Esophagus muscularis mucosa (tissue), 4 donors: ENCODE measurements at regions not wholly inside any gene's neighbourhood (a gene's known extent, or its start where the extent isn't known, plus 50 kb on each side); places are given as distances from the start of the nearest gene placed in this dataset.

ENCODE experiments used
- CTCF ChIP-seq, 3 experiments: fragments of 200-600 bp in 2 of 3; fragments of 450-650 bp in 1 of 3; sonication (generic) in 2 of 3; IDR thresholded peaks; one replicate each; pipeline ENCODE4 v1.5.1; 2017 to 2019; ENCODE audit warnings: antibody characterized with exemption in 3 of 3, mild to moderate bottlenecking in 2 of 3, moderate library complexity in 1 of 3
- EP300 ChIP-seq: sonication (generic); formaldehyde crosslinking; IDR thresholded peaks from one replicate; pipeline ENCODE4 v1.6.1; 2017; ENCODE audit warnings: antibody characterized with exemption
- POLR2A ChIP-seq: fragments of 450-650 bp; IDR thresholded peaks from one replicate; pipeline ENCODE4 v1.6.1; 2017; ENCODE audit warnings: antibody characterized with exemption, moderate library complexity, mild to moderate bottlenecking, low read depth
- POLR2AphosphoS5 ChIP-seq, 2 donors: sonication (generic); formaldehyde crosslinking; IDR thresholded peaks; one replicate each; pipeline ENCODE4 v1.6.1; 2017; ENCODE audit warnings: antibody characterized with exemption in 2 of 2

- TF ChIP-seq CTCF (IDR thresholded peaks at IDR 0.05): no peak
- TF ChIP-seq EP300: no peak
- TF ChIP-seq POLR2A: no peak
- TF ChIP-seq POLR2AphosphoS5 (IDR thresholded peaks at IDR 0.05): no peak
Observed at GRCh38 chr2:83106853-83107252, 1352.2 kb downstream of the SUCLG1 start.
